OCI-LY3 (cell line): ENCODE measurements at regions not wholly inside any gene's neighbourhood (a gene's known extent, or its start where the extent isn't known, plus 50 kb on each side); places are given as distances from the start of the nearest gene placed in this dataset.

Experiments used
- H2AFZ ChIP-seq: fragments of 200-600, 300-600 bp; shearing (Covaris generic); 2 replicates; pipeline ENCODE4 v1.6.0; 2014; ENCODE audit warnings: antibody characterized with exemption, low read depth, low read length
- H3K27ac ChIP-seq: fragments of 200-600, 300-600 bp; sonication (generic); 2 replicates; pipeline ENCODE4 v1.5.1; 2014; ENCODE audit warnings: mild to moderate bottlenecking, low read length, moderate library complexity, mixed read lengths
- H3K27me3 ChIP-seq: fragments of 200-600, 300-600 bp; sonication (generic); 2 replicates; pipeline ENCODE4 v1.6.1; 2014; ENCODE audit warnings: low read depth, low read length, mixed read lengths
- H3K36me3 ChIP-seq: fragments of 200-600, 300-600 bp; sonication (generic); replicated peaks from 2 replicates; pipeline ENCODE3; 2014; ENCODE audit warnings: low read depth, low read length, mixed read lengths
- H3K4me1 ChIP-seq: fragments of 300-600, 200-600 bp; sonication (generic); 2 replicates; pipeline ENCODE4 v1.6.1; 2014; ENCODE audit warnings: low read length, mixed read lengths
- H3K4me2 ChIP-seq: fragments of 200-600, 300-600 bp; sonication (generic); 2 replicates; pipeline ENCODE4 v1.6.1; 2014; ENCODE audit warnings: low read length, mixed read lengths
- H3K4me3 ChIP-seq: fragments of 300-600, 200-600 bp; sonication (generic); 2 replicates; pipeline ENCODE4 v1.5.1; 2014; ENCODE audit warnings: antibody characterized with exemption, mild to moderate bottlenecking, low read length, moderate library complexity
- H3K79me2 ChIP-seq: fragments of 300-600, 200-600 bp; shearing (Covaris generic); 2 replicates; pipeline ENCODE4 v1.6.1; 2014; ENCODE audit warnings: mild to moderate bottlenecking, low read length, mixed read lengths
- H3K9ac ChIP-seq: fragments of 300-600, 200-600 bp; shearing (Covaris generic); 2 replicates; pipeline ENCODE4 v1.6.0; 2014; ENCODE audit warnings: mild to moderate bottlenecking, low read length, moderate library complexity
- H3K9me3 ChIP-seq: fragments of 200-600, 300-600 bp; shearing (Covaris generic); 2 replicates; pipeline ENCODE4 v1.6.1; 2014; ENCODE audit warnings: low read length, mixed read lengths; ENCODE audit not compliant: insufficient read depth
- H4K20me1 ChIP-seq: fragments of 200-600, 300-600 bp; sonication (generic); 2 replicates; pipeline ENCODE4 v1.6.1; 2016; ENCODE audit warnings: low read length, mixed read lengths; ENCODE audit not compliant: insufficient read depth
- EZH2phosphoT487 ChIP-seq: fragments of 200-600 bp; shearing (Covaris generic); IDR thresholded peaks from 2 replicates; pipeline ENCODE4 v1.6.1; 2018; ENCODE audit warnings: antibody characterized with exemption, mixed run types, low read depth
- TF ChIP-seq, protein P1 (sequence below): fragments of 200-600, 300-600 bp; sonication (generic); IDR thresholded peaks from 2 replicates; pipeline ENCODE4 v1.5.1; 2014; ENCODE audit warnings: antibody characterized with exemption, low read length, low read depth

DNA sequence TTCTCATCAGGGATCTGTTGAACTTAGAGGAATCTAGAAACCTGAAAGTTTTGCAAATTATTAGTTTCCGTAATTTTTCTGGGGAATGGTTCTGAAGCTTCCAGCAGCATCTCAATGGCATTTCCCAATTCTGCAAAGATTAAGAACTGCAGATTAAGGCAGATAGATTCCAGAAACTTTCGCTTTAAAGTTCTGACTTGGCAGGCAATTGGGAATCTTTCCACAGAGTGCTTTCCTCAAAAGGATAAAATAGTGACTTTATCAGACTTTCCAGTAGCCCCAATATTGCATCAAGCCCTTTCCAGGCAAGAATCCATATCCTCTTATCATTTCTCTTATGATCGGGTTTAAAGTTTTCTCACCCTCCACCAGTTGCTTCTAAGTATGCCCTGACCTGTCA lies 261.1 kb downstream of the FNDC1 start:
- H3K9ac ChIP-seq = no peak overlapping the region
- H3K4me2 ChIP-seq = no peak overlapping the region
- H3K4me3 ChIP-seq = no peak overlapping the region
- H2AFZ ChIP-seq = no peak overlapping the region
- TF ChIP-seq, protein P1, sequence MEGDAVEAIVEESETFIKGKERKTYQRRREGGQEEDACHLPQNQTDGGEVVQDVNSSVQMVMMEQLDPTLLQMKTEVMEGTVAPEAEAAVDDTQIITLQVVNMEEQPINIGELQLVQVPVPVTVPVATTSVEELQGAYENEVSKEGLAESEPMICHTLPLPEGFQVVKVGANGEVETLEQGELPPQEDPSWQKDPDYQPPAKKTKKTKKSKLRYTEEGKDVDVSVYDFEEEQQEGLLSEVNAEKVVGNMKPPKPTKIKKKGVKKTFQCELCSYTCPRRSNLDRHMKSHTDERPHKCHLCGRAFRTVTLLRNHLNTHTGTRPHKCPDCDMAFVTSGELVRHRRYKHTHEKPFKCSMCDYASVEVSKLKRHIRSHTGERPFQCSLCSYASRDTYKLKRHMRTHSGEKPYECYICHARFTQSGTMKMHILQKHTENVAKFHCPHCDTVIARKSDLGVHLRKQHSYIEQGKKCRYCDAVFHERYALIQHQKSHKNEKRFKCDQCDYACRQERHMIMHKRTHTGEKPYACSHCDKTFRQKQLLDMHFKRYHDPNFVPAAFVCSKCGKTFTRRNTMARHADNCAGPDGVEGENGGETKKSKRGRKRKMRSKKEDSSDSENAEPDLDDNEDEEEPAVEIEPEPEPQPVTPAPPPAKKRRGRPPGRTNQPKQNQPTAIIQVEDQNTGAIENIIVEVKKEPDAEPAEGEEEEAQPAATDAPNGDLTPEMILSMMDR = no peak
- no peak for TF ChIP-seq EZH2phosphoT487
- no peaks in the 10 kb centered on the region for H3K4me1 ChIP-seq
- no peaks in the 10 kb centered on the region for H4K20me1 ChIP-seq
- no peak overlapping the region for H3K27ac ChIP-seq
- no peaks in the 10 kb centered on the region for H3K9me3 ChIP-seq
- H3K27me3 ChIP-seq = 0 out of 2 replicates have a peak, but pooled peaks cover 4% of the 10 kb centered on the region
- H3K79me2 ChIP-seq = no peaks in the 10 kb centered on the region
- H3K36me3 ChIP-seq = no peaks in the 10 kb centered on the region

DNA sequence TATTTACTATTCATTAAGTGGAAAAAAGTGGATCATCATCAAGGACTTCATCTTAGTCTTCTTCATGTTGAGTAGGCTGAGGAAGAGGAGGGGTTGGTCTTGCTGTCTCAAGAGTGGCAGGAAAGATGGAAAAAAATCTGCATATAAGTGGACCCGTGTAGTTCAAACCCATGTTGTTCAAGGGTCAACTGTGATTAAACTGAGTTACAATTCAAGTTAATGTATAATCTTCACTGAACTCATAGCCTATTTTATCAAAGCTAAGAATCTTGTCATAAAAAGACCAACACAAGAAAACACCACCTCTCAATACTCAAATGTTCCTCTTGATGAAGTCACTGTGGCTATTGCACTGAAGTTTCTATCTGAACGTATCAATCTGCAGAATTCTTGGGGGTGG lies 260.2 kb downstream of the FNDC1 start:
- H3K9me3 ChIP-seq = no peaks in the 10 kb centered on the region
- no peaks in the 10 kb centered on the region for H4K20me1 ChIP-seq
- no peaks in the 10 kb centered on the region for H3K4me1 ChIP-seq
- TF ChIP-seq, protein P1 = no peak
- no peak for TF ChIP-seq EZH2phosphoT487
- no peaks in the 10 kb centered on the region for H3K79me2 ChIP-seq
- no peak overlapping the region for H3K4me2 ChIP-seq
- H3K4me3 ChIP-seq = no peak overlapping the region
- 0 out of 2 replicates have a peak, but pooled peaks cover 4% of the 10 kb centered on the region for H3K27me3 ChIP-seq
- no peak overlapping the region for H3K9ac ChIP-seq
- no peaks in the 10 kb centered on the region for H3K36me3 ChIP-seq
- H3K27ac ChIP-seq = no peak overlapping the region
- no peak overlapping the region for H2AFZ ChIP-seq

DNA sequence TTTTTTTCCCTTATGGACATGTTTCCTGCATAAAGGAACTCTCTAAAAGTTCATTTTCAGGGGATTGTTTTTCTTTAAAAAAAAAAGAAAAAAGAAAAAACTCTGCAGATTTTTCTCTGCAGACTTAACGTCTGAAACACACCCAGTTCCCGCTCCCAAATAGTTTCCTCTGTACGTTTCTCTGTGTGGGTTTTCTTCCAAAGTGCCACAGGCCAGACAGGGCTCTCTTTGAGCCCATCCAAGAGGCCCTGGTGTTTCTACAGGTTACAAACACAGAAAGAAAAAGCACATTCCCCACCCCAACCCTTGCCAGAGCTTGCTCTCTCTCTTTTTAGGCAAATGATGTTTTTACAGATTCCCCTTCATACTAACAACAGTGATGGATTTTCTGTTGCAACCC lies 258.6 kb downstream of the FNDC1 start:
- no peak overlapping the region for H2AFZ ChIP-seq
- H3K4me3 ChIP-seq = no peak overlapping the region
- 0 out of 2 replicates have a peak, but pooled peaks cover 4% of the 10 kb centered on the region for H3K27me3 ChIP-seq
- H4K20me1 ChIP-seq = no peaks in the 10 kb centered on the region
- H3K4me2 ChIP-seq = no peak overlapping the region
- H3K36me3 ChIP-seq = no peaks in the 10 kb centered on the region
- no peaks in the 10 kb centered on the region for H3K4me1 ChIP-seq
- no peak overlapping the region for H3K27ac ChIP-seq
- TF ChIP-seq, protein P1 = no peak
- TF ChIP-seq EZH2phosphoT487 = no peak
- no peak overlapping the region for H3K9ac ChIP-seq
- H3K9me3 ChIP-seq = no peaks in the 10 kb centered on the region
- H3K79me2 ChIP-seq = no peaks in the 10 kb centered on the region

DNA sequence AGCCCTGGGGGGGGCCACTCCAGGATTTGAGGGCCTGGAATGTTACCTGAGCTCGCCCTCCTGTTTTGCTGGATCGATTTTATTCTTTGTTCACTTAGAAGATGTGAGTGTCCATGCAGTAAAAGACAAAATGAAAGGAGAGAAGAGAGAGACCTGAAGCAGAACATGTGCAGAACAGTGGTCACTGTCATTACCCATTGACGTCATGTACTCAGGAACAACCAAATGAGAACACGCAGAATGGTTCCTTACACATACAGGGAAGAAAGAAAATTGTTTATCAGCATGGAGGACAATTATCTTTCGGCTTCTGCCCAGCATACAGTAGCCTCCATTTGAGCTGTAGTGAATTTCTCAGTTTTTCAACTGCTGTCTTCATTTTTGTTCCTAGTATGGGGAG lies 258.1 kb downstream of the FNDC1 start:
- H3K9ac ChIP-seq = no peak overlapping the region
- no peak overlapping the region for H3K4me2 ChIP-seq
- H3K4me3 ChIP-seq = no peak overlapping the region
- H2AFZ ChIP-seq = no peak overlapping the region
- H3K4me1 ChIP-seq = no peaks in the 10 kb centered on the region
- no peak overlapping the region for H3K27ac ChIP-seq
- H3K27me3 ChIP-seq = 0 out of 2 replicates have a peak, but pooled peaks cover 4% of the 10 kb centered on the region
- no peaks in the 10 kb centered on the region for H3K36me3 ChIP-seq
- no peaks in the 10 kb centered on the region for H3K79me2 ChIP-seq
- no peaks in the 10 kb centered on the region for H4K20me1 ChIP-seq
- TF ChIP-seq, protein P1 = no peak
- no peak for TF ChIP-seq EZH2phosphoT487
- H3K9me3 ChIP-seq = no peaks in the 10 kb centered on the region
